Left lung (tissue), 4 donors: ENCODE measurements at regions not wholly inside any gene's neighbourhood (a gene's known extent, or its start where the extent isn't known, plus 50 kb on each side); places are given as distances from the start of the nearest gene placed in this dataset.

ENCODE experiments used
- ATAC-seq: fragments of 200-7000 bp; cut with Tn5 transposase; one replicate; pipeline ENCODE4 v1.9.1; 2020; ENCODE audit warnings: moderate library complexity
- DNase-seq, 4 donors: peaks; one replicate each; pipeline ENCODE4 v3.0.0-alpha.2; 2013 to 2020
- H3K27ac ChIP-seq, 2 donors: fragments of 200-600 bp; sonication (generic) in 1 of 2; one replicate each; pipeline versions ENCODE4 v1.5.0 to v1.8.0; 2020 to 2021
- H3K27me3 ChIP-seq, 2 donors: fragments of 200-600 bp; sonication (generic) in 1 of 2; one replicate each; pipeline versions ENCODE4 v1.5.0 to v1.8.0; 2020 to 2021
- H3K36me3 ChIP-seq, 2 donors: fragments of 200-600 bp; sonication (generic) in 1 of 2; one replicate each; pipeline versions ENCODE4 v1.5.0 to v1.8.0; 2020 to 2021
- H3K4me1 ChIP-seq, 2 donors: fragments of 200-600 bp; one replicate each; pipeline ENCODE4 v1.8.0; 2021
- H3K4me3 ChIP-seq, 2 donors: fragments of 200-600 bp; sonication (generic) in 1 of 2; one replicate each; pipeline versions ENCODE4 v1.5.0 to v1.8.0; 2020 to 2021; ENCODE audit warnings: mild to moderate bottlenecking in 1 of 2
- H3K9me3 ChIP-seq, 2 donors: fragments of 200-600 bp; sonication (generic) in 1 of 2; one replicate each; pipeline versions ENCODE4 v1.5.0 to v1.8.0; 2020 to 2021
- intact Hi-C, 2 donors: fragments of 100-400 bp; cut with DNase I; formaldehyde crosslinking; loops; one replicate each; pipeline versions ENCODE4 v1.11.2 to v1.14.2; 2022
- TF ChIP-seq, protein P1 (sequence below), 2 donors: fragments of 200-600 bp; sonication (generic) in 1 of 2; IDR thresholded peaks; one replicate each; pipeline versions ENCODE4 v1.5.0 to v1.8.0; 2021; ENCODE audit warnings: antibody characterized with exemption in 2 of 2
- donor health status: DM: no; HTN: yes; CAD: no.
- donor health status: DM: no; HTN: no; CAD: no.

DNA sequence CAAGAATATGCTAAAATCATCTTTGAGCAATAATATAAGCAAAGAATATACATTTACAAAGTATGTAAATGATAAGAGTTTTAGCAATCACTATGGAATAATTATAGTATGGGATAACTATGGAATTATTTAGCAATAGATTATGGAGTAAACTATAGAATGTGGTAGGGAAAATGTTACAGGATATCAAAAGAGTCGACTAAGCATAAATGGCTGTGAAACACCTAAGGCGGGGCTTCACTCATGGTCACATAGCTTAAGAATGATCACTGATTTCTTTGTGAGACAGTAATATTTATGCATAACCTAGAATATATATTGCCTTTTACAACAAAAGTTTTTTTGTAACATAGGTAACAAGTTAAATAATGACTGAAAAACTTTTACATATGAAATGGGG lies 2049.7 kb downstream of the ARAP2 start:
- TF ChIP-seq, protein P1, sequence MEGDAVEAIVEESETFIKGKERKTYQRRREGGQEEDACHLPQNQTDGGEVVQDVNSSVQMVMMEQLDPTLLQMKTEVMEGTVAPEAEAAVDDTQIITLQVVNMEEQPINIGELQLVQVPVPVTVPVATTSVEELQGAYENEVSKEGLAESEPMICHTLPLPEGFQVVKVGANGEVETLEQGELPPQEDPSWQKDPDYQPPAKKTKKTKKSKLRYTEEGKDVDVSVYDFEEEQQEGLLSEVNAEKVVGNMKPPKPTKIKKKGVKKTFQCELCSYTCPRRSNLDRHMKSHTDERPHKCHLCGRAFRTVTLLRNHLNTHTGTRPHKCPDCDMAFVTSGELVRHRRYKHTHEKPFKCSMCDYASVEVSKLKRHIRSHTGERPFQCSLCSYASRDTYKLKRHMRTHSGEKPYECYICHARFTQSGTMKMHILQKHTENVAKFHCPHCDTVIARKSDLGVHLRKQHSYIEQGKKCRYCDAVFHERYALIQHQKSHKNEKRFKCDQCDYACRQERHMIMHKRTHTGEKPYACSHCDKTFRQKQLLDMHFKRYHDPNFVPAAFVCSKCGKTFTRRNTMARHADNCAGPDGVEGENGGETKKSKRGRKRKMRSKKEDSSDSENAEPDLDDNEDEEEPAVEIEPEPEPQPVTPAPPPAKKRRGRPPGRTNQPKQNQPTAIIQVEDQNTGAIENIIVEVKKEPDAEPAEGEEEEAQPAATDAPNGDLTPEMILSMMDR (IDR thresholded peaks at IDR 0.05): no peak
- H3K4me3 ChIP-seq: no peak overlapping the region
- intact Hi-C loops: no loop called here
- no peaks in the 10 kb centered on the region for H3K4me1 ChIP-seq
- no peaks in the 10 kb centered on the region for H3K9me3 ChIP-seq
- DNase-seq (no peak), ATAC-seq (no peak)
- H3K27me3 ChIP-seq: no peaks in the 10 kb centered on the region
- H3K27ac ChIP-seq: no peak overlapping the region
- H3K36me3 ChIP-seq: no peaks in the 10 kb centered on the region

DNA sequence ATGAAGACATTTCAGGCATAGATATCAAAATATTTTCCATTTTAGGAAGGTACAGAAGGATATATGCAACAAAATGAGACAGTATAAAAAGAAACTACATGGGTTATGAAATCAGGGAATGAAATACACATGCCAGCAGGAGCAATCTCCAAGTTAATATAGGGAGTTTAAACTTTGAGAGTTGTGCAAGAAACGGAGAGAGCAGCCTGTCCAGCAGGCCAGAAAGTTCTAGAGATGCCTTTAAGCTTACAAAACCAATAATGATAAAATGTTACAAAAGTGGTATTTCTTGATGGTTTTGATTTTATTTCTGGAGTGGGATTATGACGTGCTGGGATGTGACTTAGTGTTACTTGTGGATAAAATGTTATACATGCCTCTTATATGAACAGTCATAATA lies 2047.9 kb downstream of the ARAP2 start:
- no peak for ATAC-seq
- no peak overlapping the region for H3K4me3 ChIP-seq

DNA sequence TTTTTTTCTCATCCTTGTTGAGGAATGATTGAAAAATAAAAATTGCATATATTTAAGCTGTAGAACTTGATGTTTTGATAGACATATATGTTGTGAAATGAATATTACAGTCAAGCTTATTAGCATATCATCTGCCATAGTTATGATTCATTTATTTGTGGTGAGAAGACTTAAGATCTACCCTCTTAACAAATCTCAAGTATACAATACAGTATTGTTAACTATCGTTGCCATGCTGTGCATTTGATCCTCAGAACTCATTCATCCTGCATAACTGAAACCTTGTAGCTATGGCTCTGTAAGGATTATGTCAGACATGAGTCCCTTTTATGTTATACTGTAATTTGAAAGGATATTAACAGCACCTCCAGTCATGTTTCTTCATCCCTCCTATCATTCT lies 2045.3 kb downstream of the ARAP2 start:
- H3K36me3 ChIP-seq: no peaks in the 10 kb centered on the region
- no peaks in the 10 kb centered on the region for H3K9me3 ChIP-seq
- H3K4me3 ChIP-seq: no peak overlapping the region
- DNase-seq (no peak), ATAC-seq (no peak)
- no peaks in the 10 kb centered on the region for H3K27me3 ChIP-seq
- H3K4me1 ChIP-seq: no peaks in the 10 kb centered on the region
- intact Hi-C loops: no loop called here
- no peak overlapping the region for H3K27ac ChIP-seq
- TF ChIP-seq, protein P1 (IDR thresholded peaks at IDR 0.05): no peak

More for the DNA sequence above, 2047.9 kb downstream of the ARAP2 start:
- Histone ChIP-seq H3K27ac (no peak overlapping the region), H3K36me3 (no peaks in the 10 kb centered on the region), H3K9me3 (no peaks in the 10 kb centered on the region), H3K27me3 (no peaks in the 10 kb centered on the region), H3K4me1 (no peaks in the 10 kb centered on the region)
- TF ChIP-seq, protein P1 (IDR thresholded peaks at IDR 0.05): no peak
- DNase-seq: no peak
- intact Hi-C loops: no loop called here

DNA sequence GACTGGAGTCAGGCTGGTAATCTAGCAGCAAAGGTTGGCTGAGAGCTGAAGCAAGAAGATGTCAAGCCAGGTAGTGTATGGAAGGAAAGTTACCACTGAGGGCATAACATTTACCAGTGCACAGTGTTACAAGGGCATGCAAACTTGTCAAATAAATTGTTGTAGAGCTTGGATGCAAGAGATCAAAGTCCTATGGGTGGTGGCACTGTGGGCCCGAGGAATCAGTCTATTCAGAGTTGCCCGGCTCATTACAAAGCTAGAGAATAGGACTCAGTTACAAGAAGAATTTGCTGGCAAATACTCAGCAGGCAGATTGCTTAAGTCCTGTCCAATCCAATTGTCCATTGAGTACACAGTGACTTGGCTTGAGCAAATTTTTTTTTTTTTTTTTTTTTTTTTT lies 2043.8 kb downstream of the ARAP2 start:
- ATAC-seq (no peak), DNase-seq (no peak)
- TF ChIP-seq, protein P1 (IDR thresholded peaks at IDR 0.05): no peak
- no peaks in the 10 kb centered on the region for H3K4me1 ChIP-seq
- H3K27me3 ChIP-seq: no peaks in the 10 kb centered on the region
- H3K36me3 ChIP-seq: no peaks in the 10 kb centered on the region
- no peak overlapping the region for H3K27ac ChIP-seq
- no peaks in the 10 kb centered on the region for H3K9me3 ChIP-seq
- intact Hi-C loops: no loop called here
- no peak overlapping the region for H3K4me3 ChIP-seq

DNA sequence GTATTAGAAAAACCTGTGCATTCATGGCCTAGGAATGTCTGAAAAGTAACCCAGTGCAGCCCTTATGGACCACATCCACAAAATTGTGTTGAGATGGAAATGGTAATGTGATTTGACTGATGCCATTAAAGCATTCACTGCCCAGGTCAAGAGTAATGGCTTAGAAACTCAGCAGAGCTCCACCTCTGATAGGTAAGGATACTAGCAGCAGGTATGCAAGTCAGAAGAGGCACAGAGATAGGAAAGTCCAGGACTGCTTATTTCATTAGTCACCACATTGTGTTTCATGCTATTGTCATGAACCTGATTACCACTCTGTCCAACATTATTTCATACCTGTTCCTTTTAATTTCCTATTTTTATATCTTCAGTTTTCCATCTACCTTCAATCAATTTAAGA lies 2042.2 kb downstream of the ARAP2 start:
- Histone ChIP-seq H3K27me3 (no peaks in the 10 kb centered on the region), H3K4me1 (no peaks in the 10 kb centered on the region), H3K9me3 (no peaks in the 10 kb centered on the region), H3K4me3 (no peak overlapping the region), H3K27ac (no peak overlapping the region), H3K36me3 (no peaks in the 10 kb centered on the region)
- TF ChIP-seq, protein P1 (IDR thresholded peaks at IDR 0.05): no peak
- DNase-seq (no peak), ATAC-seq (no peak)
- intact Hi-C loops: no loop called here
